Activated CD4-positive, alpha-beta T cell treated with anti-CD3 and anti-CD28 coated beads, Interleukin-2, amount 10 ng/mL, durations not matched to agents 7 days and 5 days (primary cell): ENCODE measurements at regions not wholly inside any gene's neighbourhood (a gene's known extent, or its start where the extent isn't known, plus 50 kb on each side); places are given as distances from the start of the nearest gene placed in this dataset.
"Not testable (repeated sequence)": the region's sequence is repeated elsewhere in the genome, so short reads cannot be mapped to it uniquely, and the experiment has no call there.

Source experiments
- CTCF ChIA-PET: fragments of 350-600 bp; sonication (Branson Sonifier 250); formaldehyde crosslinking; loops from one replicate; lab custom pipeline; 2021; ENCODE audit warnings: antibody characterized with exemption; lab: Charles Lee
- POLR2A ChIA-PET: fragments of 350-600 bp; sonication (Branson Sonifier 250); formaldehyde crosslinking; loops from one replicate; lab custom pipeline; 2021; ENCODE audit warnings: antibody characterized with exemption; lab: Charles Lee
- DNase-seq: peaks from one replicate; pipeline ENCODE4 v3.0.0-alpha.2; 2020
- H3K27ac Mint-ChIP-seq: one replicate; pipeline ENCODE4 v1.8.0; 2021; ENCODE audit warnings: mild to moderate bottlenecking, moderate library complexity, mixed read lengths
- H3K27me3 Mint-ChIP-seq: one replicate; pipeline ENCODE4 v1.8.0; 2021; ENCODE audit warnings: mixed read lengths
- H3K36me3 Mint-ChIP-seq: one replicate; pipeline ENCODE4 v1.8.0; 2021; ENCODE audit warnings: low read depth, mixed read lengths
- H3K4me1 Mint-ChIP-seq: one replicate; pipeline ENCODE4 v1.8.0; 2021; ENCODE audit warnings: mixed read lengths
- H3K4me3 Mint-ChIP-seq: one replicate; pipeline ENCODE4 v1.8.0; 2021; ENCODE audit warnings: mild to moderate bottlenecking, moderate library complexity, mixed read lengths
- H3K9me3 Mint-ChIP-seq: one replicate; pipeline ENCODE4 v1.8.0; 2021; ENCODE audit warnings: mixed read lengths

DNA sequence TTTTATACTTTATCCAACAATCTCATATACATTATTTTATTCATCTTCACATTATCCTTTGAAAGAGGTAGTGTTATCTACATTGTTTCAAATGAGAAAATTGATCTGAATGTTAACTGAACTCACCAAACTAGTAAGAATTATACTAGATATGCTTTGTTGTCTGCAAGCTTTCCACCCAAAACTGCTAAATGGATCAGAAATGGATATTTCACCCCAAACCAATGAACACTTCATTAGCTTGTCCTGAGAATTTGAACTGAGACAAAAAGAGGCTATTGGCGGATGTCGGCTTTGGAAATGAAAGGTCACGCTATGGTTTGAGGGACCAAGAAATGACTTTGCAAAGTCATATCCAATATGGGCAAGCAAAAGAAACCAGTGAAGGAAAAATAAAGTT, 201.9 kb upstream of the TRPM3 start:
- Mint-ChIP-seq H3K4me1 (no peaks in the 10 kb centered on the region), H3K27ac (no peak overlapping the region), H3K36me3 (no peaks in the 10 kb centered on the region), H3K4me3 (no peak overlapping the region), H3K9me3 (no peaks in the 10 kb centered on the region), H3K27me3 (peaks cover 6% of the 10 kb centered on the region)
- CTCF ChIA-PET = no interaction called here
- no peak for DNase-seq
- POLR2A ChIA-PET = no interaction called here

DNA sequence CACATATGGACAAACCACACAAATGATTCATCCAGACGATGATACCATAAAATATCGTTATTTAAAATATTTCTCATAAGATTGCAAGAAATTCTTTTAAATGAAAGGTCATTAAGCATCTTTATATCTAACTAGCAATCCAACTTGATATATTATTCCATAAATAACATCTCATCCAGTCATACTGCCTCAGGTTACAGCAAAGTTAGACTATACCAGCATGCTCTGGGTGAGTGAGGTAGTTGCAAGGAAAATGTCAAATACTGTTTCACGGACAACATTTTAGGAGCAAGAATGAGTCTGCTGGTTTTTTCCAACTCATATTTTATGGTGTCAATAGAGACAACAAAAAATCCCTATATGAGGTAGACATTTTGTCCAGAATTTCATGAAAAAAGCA, 200.9 kb upstream of the TRPM3 start:
- Mint-ChIP-seq H3K9me3 (no peaks in the 10 kb centered on the region), H3K4me1 (no peaks in the 10 kb centered on the region), H3K4me3 (no peak overlapping the region), H3K36me3 (no peaks in the 10 kb centered on the region), H3K27ac (no peak overlapping the region), H3K27me3 (peaks cover 6% of the 10 kb centered on the region)
- DNase-seq = no peak
- CTCF ChIA-PET = interaction anchor here (1.0 kb wide), 1 partner anchor 22 kb away, joined by 4 read pairs; no protein-coding TSS in a partner anchor
- POLR2A ChIA-PET = no interaction called here

DNA sequence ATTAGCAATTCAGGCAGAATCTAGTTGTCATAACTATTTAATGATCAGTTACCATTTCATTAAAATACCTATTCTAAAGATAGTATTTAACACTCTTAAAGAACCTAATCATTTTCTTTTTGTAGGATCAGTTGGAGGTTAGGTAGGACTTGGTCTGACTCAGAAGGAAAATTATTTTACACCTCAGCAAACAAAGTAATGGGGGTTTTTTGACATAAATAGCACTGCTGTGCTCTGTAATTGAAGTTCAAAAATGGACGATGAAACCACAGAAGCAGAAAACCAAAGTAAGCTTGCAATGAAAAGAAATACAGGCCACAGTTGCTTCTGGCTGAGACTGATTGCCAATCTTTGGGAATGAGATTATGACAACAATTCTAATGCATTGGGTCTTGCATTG, 187.0 kb upstream of the TRPM3 start:
- peaks cover 11% of the 10 kb centered on the region for H3K27me3 Mint-ChIP-seq
- H3K36me3 Mint-ChIP-seq = no peaks in the 10 kb centered on the region
- no peak overlapping the region for H3K4me3 Mint-ChIP-seq
- no peak for DNase-seq
- no peak overlapping the region for H3K27ac Mint-ChIP-seq
- ChIA-PET CTCF (no interaction called here), POLR2A (no interaction called here)
- H3K4me1 Mint-ChIP-seq = no peaks in the 10 kb centered on the region
- no peaks in the 10 kb centered on the region for H3K9me3 Mint-ChIP-seq

DNA sequence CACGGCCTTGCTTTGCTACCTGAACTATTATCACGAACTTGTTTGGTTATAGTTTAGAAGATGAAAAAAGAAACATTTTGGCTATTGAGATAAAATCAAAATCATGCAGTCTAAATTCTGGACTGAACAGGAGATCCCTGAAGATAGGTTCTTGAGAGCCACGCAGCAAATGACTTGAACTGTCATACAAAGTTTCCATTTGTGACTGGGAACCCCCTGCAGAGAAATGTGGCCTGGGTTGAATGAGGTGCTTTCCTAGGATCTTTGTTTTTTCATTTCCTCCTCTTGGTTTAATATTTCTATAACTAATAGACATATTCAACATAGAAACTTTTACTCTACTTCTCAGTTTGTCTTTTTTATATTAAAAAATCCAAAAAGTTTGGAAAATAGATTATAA, 184.7 kb upstream of the TRPM3 start:
- no peak for DNase-seq
- Mint-ChIP-seq H3K9me3 (no peaks in the 10 kb centered on the region), H3K27me3 (peaks cover 7% of the 10 kb centered on the region), H3K36me3 (no peaks in the 10 kb centered on the region), H3K27ac (no peak overlapping the region), H3K4me3 (no peak overlapping the region), H3K4me1 (no peaks in the 10 kb centered on the region)
- CTCF ChIA-PET = no interaction called here
- POLR2A ChIA-PET = no interaction called here

DNA sequence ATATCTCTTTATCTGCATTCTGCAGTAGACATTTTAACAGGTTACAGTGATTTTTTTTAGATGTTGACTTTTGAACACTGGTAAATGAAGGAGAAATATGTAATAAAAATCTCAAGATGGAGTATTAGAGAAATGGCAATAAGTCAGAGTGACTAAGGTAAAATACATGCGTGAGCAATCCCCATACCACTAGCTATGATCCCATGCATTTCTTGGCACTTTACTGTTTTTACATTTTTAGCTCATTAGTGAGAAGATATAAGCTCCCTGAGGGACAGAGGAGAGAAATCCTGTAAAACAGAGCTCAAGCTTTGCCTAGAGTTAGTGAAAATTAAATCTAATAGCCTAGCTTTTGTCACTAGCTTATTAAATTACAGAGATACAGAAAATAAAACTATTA, 181.9 kb upstream of the TRPM3 start:
- no peak overlapping the region for H3K27ac Mint-ChIP-seq
- no peaks in the 10 kb centered on the region for H3K36me3 Mint-ChIP-seq
- CTCF ChIA-PET = interaction anchor here (0.7 to 2.0 kb wide), 2 partner anchors 9 to 19 kb away, joined by 3 to 7 read pairs; no protein-coding TSS in a partner anchor

DNA sequence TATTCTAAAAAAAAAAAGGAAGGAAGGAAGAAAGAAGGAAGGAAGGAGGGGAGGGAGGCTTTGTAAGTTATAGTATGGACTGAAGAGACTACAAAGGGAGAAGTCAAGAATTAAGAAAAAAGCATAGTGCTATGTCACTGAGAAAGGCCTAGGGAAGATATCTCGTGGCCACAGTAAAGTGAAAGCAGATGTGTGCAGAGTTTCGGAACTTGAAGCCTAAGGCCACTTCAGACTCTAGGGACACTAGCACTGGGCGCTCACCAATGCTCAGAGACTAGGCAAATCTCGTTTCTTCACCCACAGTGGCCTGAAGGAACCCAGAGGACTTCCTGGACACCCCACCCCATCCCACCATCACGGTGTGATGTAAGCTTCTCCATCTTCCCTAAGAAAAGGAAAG, 181.4 kb upstream of the TRPM3 start:
- H3K4me1 Mint-ChIP-seq = no peaks in the 10 kb centered on the region
- DNase-seq = no peak
- no peaks in the 10 kb centered on the region for H3K36me3 Mint-ChIP-seq
- H3K4me3 Mint-ChIP-seq = no peak overlapping the region
- ChIA-PET CTCF (interaction anchor here (0.7 to 2.0 kb wide), 2 partner anchors 9 to 18 kb away, joined by 3 to 7 read pairs; no protein-coding TSS in a partner anchor), POLR2A (no interaction called here)
- no peaks in the 10 kb centered on the region for H3K27me3 Mint-ChIP-seq
- no peaks in the 10 kb centered on the region for H3K9me3 Mint-ChIP-seq
- H3K27ac Mint-ChIP-seq = no peak overlapping the region

More for the DNA sequence above, 181.9 kb upstream of the TRPM3 start:
- POLR2A ChIA-PET = no interaction called here
- Mint-ChIP-seq H3K4me1 (no peaks in the 10 kb centered on the region), H3K4me3 (no peak overlapping the region), H3K9me3 (no peaks in the 10 kb centered on the region), H3K27me3 (no peaks in the 10 kb centered on the region)
- DNase-seq = no peak

DNA sequence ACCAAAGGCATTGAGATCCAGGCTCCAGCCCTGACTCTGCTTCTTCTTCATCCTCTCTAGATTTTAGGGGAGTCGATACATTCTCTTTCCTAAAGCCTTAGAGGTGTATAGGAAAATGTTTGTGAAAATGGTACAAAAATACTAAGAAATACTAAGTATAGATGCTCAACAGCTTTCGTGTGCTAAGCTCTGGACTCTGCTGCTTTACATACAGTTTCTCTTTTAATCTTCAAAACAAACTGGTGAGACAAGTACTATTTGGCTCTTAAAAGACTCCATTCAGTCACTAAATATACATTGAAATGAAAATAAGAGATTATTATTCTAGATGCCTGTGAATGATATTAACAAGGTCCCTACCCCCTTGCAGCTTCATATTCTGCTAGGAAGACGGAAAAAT, 174.5 kb upstream of the TRPM3 start:
- no peak for DNase-seq
- Mint-ChIP-seq H3K9me3 (no peaks in the 10 kb centered on the region), H3K4me1 (no peaks in the 10 kb centered on the region), H3K36me3 (no peaks in the 10 kb centered on the region), H3K27me3 (peaks cover 9% of the 10 kb centered on the region), H3K4me3 (no peak overlapping the region), H3K27ac (no peak overlapping the region)
- ChIA-PET POLR2A (no interaction called here), CTCF (interaction anchor here (1.7 kb wide), 1 partner anchor 11 kb away, joined by 7 read pairs; no protein-coding TSS in a partner anchor)

DNA sequence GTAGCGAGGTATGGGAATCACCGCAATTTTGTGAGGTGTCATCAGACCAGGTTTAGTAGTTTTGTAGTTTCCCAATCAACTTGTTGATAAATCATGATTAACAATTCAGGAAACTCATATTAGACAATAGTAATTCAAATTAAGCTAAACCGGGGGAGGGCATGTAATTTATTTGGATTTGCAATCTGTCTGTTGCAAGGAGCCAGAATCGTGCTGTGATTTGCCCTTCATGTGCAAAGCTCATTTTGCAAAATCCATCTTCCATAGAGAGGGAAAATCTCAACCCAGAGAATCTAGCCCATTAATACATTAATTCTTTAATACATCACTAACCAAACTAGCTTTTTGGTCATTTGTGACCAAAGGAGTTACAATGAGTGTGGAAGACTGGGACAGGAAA, 164.7 kb upstream of the TRPM3 start:
- H3K36me3 Mint-ChIP-seq = no peaks in the 10 kb centered on the region
- no peak overlapping the region for H3K4me3 Mint-ChIP-seq
- H3K27ac Mint-ChIP-seq = no peak overlapping the region
- H3K4me1 Mint-ChIP-seq = no peaks in the 10 kb centered on the region
- CTCF ChIA-PET = interaction anchor here (2.7 kb wide), 1 partner anchor 9 kb away, joined by 7 read pairs; no protein-coding TSS in a partner anchor
- no peak for DNase-seq
- H3K9me3 Mint-ChIP-seq = no peaks in the 10 kb centered on the region
- H3K27me3 Mint-ChIP-seq = no peaks in the 10 kb centered on the region
- POLR2A ChIA-PET = no interaction called here

DNA sequence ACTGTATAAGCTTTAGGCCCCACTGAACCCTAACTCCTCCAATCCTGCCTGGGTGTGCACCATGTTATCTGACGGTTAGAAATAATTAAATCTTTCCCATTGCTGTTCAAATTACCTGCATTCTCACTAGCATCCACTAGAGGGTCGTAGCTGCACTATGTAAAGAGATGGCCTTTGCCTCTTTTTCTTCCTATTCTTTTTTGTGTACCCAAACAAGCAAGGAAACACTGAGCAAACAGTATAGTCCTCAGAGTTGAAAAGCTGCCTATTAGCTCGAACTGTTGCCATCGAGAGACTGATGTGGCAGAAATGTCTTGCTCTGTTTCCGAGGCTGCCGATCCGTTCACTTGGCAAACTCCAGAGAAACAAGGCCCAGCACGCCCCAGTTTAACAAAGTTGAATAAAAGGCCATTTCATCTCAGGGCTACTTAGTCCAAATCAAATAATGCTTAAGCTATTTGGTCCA, 163.8 kb upstream of the TRPM3 start:
- no peaks in the 10 kb centered on the region for H3K4me1 Mint-ChIP-seq
- ChIA-PET POLR2A (no interaction called here), CTCF (interaction anchor here (0.5 to 2.7 kb wide), 4 partner anchors 10 to 740 kb away, joined by 3 to 7 read pairs (median 5); no protein-coding TSS in a partner anchor)
- no peaks in the 10 kb centered on the region for H3K27me3 Mint-ChIP-seq
- no peak overlapping the region for H3K4me3 Mint-ChIP-seq
- peak; percentile 42 for DNase-seq
- H3K27ac Mint-ChIP-seq = no peak overlapping the region
- no peaks in the 10 kb centered on the region for H3K9me3 Mint-ChIP-seq
- no peaks in the 10 kb centered on the region for H3K36me3 Mint-ChIP-seq

DNA sequence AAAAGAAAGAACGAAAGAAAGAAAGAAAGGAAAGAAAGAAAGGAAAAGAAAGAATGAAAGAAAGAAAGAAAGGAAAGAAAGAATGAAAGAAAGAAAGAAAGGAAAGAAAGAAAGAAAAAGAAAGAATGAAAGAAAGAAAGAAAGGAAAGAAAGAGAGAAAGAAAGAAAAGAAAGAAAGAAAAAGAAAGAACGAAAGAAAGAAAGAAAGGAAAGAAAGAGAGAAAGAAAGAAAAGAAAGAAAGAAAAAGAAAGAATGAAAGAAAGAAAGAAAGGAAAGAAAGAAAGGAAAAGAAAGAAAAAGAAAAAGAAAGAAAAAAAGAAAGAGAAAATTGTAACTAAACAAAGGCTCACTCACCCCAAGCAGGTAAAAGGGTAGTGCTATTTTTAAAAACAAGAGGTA, 160.7 kb upstream of the TRPM3 start:
- CTCF ChIA-PET, POLR2A ChIA-PET, H3K36me3 Mint-ChIP-seq, H3K4me3 Mint-ChIP-seq, H3K9me3 Mint-ChIP-seq, H3K4me1 Mint-ChIP-seq, DNase-seq, H3K27me3 Mint-ChIP-seq, H3K27ac Mint-ChIP-seq: not testable (repeated sequence)

DNA sequence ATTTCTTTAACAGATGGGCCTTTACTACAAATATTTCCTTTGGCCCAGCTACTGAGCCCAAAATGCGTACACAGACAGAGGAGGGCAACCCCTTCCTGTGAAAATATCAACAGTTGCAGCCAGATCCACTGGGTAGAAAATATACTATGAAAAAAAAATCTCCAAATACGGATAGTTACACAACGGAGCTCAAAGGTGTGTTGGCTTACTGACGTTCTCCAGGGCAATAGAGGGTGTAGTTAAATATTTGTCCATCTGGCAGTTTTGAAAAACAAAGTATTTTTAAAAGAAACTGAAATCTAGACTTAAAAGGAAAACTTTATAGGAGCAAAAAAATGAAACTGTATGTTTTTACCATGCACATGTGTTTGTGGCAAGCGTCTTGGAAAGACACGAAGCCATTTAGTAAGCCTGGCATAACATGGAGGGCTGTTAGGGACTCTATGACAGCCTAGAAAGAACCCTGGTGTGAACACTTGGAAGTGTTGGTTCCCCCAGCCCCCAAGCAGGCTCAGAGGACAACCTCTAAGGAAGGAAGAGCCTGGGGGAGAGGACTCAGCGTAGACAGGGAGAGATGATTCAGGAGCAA, 157.8 kb upstream of the TRPM3 start:
- Mint-ChIP-seq H3K27ac (no peak overlapping the region), H3K4me1 (no peaks in the 10 kb centered on the region), H3K27me3 (peaks cover 2% of the 10 kb centered on the region), H3K36me3 (no peaks in the 10 kb centered on the region), H3K9me3 (no peaks in the 10 kb centered on the region), H3K4me3 (no peak overlapping the region)
- CTCF ChIA-PET = interaction anchor here (0.6 kb wide), 2 partner anchors 515 to 742 kb away, joined by 3 to 4 read pairs; no protein-coding TSS in a partner anchor
- DNase-seq = no peak
- POLR2A ChIA-PET = no interaction called here

DNA sequence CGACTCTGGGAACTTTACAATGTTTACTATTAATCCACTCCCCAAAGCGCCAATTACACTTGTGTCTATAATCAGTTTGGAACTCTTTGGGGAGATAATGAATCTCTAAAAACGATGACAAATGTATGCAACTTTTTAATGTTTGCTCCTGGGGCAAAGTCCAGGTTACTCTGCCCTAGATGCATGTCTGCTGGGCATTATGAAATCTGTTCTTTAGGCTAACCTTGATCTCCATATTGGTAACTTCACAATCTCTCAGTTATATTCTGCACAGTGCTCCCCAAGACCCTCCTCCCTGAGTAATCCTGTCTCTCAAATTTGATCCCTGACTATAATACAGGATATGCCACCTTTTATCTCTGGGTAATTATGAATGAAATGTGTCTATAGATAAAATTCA, 152.2 kb upstream of the TRPM3 start:
- H3K27ac Mint-ChIP-seq = no peak overlapping the region
- DNase-seq = no peak
- H3K36me3 Mint-ChIP-seq = no peaks in the 10 kb centered on the region
- CTCF ChIA-PET = no interaction called here
- H3K4me3 Mint-ChIP-seq = no peak overlapping the region
- POLR2A ChIA-PET = no interaction called here
- H3K27me3 Mint-ChIP-seq = peaks cover 2% of the 10 kb centered on the region
- no peaks in the 10 kb centered on the region for H3K9me3 Mint-ChIP-seq
- H3K4me1 Mint-ChIP-seq = no peaks in the 10 kb centered on the region

DNA sequence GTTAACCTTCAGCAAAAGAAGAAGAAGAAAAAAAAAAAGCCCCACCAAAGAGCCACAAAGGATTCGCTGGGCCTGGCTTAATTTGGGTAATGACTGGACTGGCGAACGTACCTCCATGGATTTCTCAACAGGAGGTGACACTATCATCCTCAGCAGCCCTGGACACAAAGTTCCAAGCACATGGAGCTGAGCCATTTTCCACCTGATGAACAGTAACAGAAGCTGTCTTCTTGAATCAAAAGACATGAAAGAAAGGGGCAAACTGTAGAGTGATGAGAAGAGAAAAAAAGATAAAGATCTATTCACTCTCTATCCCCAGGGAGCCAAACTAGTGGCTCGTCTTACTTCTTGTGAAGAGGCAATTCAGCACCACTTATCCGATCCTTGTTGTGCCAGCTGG, 150.2 kb upstream of the TRPM3 start:
- Mint-ChIP-seq H3K27me3 (no peaks in the 10 kb centered on the region), H3K36me3 (no peaks in the 10 kb centered on the region), H3K4me3 (no peak overlapping the region), H3K4me1 (no peaks in the 10 kb centered on the region), H3K9me3 (no peaks in the 10 kb centered on the region), H3K27ac (no peak overlapping the region)
- DNase-seq = no peak
- ChIA-PET POLR2A (no interaction called here), CTCF (no interaction called here)

DNA sequence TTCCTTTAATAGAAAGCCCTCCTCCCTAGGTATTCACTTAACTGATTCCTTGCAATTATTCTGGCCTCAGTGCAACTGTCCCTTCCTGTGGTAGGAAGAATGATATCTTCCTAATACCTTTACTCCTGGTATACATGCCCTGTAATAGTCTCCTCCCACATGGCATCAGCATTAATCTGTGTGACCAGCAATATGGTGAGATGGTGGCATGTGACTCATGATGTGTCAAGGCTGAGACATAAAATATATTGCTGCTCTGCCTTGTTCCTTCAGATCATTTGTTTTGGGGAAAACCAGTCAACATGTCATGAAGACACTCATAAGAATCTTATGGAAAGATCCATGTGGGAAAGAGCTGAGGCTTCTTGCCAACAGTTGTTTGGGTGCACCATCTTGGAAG, 149.1 kb upstream of the TRPM3 start:
- H3K4me1 Mint-ChIP-seq = no peaks in the 10 kb centered on the region
- H3K36me3 Mint-ChIP-seq = no peaks in the 10 kb centered on the region
- CTCF ChIA-PET = no interaction called here
- no peak for DNase-seq
- H3K27ac Mint-ChIP-seq = no peak overlapping the region
- no peaks in the 10 kb centered on the region for H3K9me3 Mint-ChIP-seq
- H3K27me3 Mint-ChIP-seq = no peaks in the 10 kb centered on the region
- no peak overlapping the region for H3K4me3 Mint-ChIP-seq
- POLR2A ChIA-PET = no interaction called here
